ENCODE measurements at regions not wholly inside any gene's neighbourhood (a gene's known extent, or its start where the extent isn't known, plus 50 kb on each side); places are given as distances from the start of the nearest gene placed in this dataset.

- TF ChIP-seq CTCF (IDR thresholded peaks at IDR 0.05) (no peak), POLR2A (IDR thresholded peaks at IDR 0.05) (no peak)
Observed at GRCh38 chr18:68041327-68041726, 524.8 kb upstream of the DSEL start.
